GM21381 (cell line): ENCODE measurements at regions not wholly inside any gene's neighbourhood (a gene's known extent, or its start where the extent isn't known, plus 50 kb on each side); places are given as distances from the start of the nearest gene placed in this dataset.

Source experiments
- ATAC-seq: cut with Tn5 transposase; IDR thresholded peaks from one replicate; pipeline ENCODE4 v1.9.1; 2021; ENCODE audit warnings: mild to moderate bottlenecking, moderate library complexity; ENCODE audit not compliant: unreplicated experiment

DNA sequence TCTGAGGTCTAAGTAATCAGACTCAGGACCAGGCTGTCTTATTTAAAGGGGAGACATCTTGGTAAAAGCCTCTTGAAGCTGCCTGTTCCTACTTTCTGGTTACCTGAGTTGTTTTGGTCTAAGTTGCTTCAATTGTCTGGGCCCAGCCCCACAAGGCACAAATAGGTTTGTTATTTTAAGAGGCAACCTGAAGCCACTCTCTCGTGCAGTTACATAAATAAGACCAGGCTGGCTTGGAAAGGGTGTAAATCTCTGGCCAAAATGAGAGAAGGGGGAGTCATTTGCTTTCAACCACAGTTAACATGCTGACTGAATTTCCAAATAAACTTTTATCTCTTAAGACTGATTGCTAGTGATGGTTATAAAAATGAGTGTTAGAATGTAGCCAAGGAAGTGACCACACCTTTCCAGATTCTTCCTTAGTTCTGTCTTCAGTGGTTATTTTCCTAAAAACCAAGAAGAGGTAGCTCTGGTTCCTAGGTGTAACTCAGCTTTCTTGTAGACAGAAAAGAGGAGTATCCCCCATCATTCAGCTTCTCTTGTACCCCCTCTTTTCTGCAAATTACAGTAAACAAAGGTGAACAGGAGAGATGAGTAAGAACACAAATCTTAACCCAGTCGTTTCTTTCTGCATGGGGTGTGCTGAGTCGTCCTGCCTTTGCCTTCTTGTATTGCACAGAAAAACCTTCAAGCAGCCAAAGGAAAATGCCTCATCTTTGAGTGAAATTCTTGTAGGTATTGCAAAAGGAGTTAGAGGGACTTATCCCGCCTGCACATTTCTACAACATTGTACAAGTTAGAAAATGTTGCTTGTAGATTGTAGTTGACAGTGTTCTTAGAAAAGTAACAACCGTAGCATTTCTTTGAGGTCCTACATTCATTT lies 161.5 kb upstream of the NT5C1B start:
- no peak for ATAC-seq

DNA sequence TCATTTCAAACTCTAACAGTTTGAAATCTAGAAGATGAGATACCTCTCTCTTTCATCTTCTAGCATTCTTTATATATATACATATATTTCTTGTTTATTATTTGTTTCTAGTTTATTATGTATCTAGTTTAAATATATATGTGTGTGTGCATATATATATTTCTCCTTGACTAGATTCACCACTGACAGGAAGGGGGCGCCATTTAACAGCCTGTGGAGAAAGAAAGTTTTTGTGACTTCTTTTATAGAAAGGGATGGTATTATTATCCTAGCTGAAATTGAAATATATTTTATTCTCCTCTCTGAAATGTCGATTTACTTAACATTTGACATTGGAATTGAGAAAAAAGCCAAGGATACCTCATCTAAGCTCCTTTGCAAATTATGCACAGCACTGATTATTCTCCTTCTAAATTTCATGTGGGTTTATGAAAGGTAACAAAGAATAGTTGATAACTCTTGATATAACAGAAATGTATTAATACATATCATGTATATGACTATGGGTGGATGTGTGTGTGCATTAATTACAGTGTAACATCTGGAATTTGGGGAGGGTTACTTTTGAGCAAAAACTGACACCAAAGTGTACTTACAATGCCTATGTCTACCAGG lies 160.7 kb upstream of the NT5C1B start:
- ATAC-seq, result no peak

DNA sequence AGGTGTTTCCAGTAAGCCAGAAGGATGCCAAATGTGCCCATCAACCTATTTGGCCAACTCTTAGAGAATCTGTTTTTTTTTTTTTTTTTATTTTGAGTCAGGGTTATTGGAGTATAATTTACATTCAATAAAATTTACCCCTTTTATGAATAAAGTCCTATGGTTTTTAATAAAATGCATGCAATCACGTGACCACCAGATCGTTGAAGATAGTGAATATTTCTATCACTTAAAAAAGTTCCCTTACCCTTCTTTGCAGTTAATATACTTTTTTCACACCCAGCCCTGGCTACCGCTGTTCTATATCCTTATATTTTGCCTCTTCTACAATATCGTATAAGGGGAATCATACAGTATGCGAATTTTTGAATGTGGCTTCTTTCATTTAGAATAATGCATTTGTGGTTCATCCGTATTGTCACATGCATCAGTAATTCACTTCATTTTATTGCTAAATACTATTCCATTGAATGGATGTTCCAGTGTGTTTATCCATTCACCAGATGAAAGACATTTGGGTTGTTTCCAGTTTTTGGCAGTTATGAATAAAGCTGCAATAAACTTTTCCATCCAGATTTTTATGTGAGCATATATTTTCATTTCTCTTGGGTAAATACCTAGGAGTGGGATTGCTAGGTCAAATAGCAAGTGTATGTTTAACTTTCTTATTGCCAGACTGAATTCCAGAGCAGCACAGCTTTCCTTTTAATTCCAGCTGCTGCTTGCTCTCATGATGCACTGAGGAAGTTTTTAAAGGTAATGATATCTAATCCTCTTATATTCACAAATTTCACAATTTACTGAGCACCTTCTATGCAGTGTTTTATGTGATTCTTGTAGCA lies 156.3 kb upstream of the NT5C1B start:
- no peak for ATAC-seq

DNA sequence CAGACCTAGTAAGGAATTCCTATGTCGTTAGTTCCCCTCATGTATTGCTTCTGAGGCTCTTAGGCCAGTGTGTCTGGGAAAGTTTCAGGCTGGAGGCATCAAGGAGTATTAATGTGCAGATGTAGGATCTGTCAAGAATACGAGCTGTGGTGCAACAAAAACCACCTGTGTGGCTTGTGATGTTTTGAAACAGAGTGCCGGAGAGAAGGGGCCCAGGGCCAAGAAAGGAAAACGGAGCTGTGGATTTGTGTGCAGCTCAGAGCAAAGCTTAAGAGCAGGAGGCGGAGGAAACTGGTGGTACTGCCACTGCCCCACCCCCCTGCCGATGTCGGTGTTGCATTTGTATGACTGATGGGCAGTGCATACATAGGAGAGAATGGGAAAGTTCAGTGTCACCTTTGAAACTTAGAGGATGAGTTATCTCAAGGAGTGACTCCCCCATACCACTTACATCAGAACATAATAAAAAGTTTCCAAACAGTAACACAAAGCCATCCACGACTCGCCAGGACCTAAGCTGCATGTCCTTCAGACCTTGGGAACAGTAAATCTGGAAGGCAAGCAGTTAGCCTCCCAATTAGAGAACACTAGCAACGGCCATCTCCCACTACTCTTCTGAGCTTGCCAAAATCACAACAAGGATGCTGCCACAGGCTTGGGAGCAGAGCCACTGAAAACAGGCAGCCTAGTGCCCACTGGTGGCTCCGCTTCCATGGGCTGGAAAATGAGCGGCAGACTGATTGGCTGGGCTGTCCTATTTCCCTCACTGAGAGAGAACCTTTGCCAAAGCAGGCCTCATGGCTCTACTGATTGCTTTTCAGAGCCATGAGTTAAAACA lies 152.7 kb upstream of the NT5C1B start:
- ATAC-seq, result no peak

- ATAC-seq, result no peak
These were observed 151.8 kb upstream of the NT5C1B start for GRCh38 chr2:18741191-18741590.

GRCh38 chr2:18740474-18740881 lies 151.1 kb upstream of the NT5C1B start:
- no peak for ATAC-seq

DNA sequence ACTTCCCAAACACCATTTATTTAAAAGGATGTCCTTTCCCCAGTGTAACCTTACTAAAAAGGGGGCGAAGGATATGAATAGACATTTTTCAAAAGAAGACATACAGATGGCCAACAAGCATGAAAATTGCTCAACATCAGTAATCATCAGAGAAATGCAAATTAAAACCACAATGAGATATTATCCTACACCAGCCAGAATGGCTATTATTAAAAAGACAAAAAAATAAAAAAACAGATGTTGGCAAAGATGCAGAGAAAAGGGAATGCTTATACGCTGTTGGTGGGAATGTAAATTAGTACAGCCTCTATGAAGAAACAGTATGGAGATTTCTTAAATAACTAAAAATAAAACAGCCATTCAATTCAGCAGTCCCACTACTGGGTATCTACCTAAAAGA lies 142.3 kb upstream of the NT5C1B start:
- ATAC-seq, result no peak

GRCh38 chr2:18724371-18725145 lies 135.2 kb upstream of the NT5C1B start:
- ATAC-seq, result no peak

- ATAC-seq, result no peak
These were observed 133.8 kb upstream of the NT5C1B start for GRCh38 chr2:18723219-18723618.

- ATAC-seq, result no peak
These were observed 132.7 kb upstream of the NT5C1B start for GRCh38 chr2:18722101-18722500.

- ATAC-seq, result no peak
These were observed 131.9 kb upstream of the NT5C1B start for GRCh38 chr2:18721038-18721922.

DNA sequence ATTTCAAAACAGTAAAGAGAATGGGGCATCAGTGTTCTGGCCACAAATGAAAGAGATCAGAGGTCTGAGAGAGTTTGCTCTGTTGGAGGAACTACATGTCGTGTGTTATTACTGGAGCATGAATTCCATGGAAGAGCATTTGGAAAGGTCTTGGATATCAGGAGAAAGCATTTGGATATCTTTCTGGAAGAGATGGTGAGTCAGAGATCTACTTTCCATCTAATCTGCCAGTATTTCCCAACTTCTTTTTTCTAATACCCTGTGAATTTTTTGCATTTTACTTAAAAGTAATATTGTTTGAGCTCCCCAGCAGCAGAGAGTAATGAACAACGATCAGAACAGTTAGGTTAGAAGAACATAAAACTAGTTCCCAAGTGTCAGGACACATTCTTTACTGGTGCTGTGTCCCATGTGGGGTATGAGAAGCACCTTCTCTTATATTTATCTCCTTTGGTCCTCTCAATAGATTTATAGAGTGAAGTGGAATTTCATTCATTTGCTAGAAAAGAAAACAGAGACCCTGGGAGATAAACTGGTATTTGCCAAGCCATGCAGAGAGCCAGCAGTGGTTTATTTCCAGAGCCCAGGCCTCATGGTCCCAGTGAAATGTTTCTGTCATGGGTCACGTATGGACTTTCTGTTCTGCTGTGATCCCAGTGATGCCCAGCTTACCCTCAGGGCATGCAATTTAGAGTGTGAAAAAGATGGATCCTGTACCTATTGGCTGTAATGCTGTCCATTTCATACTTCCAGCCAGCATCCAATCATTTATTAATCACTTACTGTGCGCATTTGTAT lies 130.8 kb upstream of the NT5C1B start:
- ATAC-seq, result no peak

- ATAC-seq, result no peak
These were observed 118.9 kb upstream of the NT5C1B start for GRCh38 chr2:18708203-18708715.

DNA sequence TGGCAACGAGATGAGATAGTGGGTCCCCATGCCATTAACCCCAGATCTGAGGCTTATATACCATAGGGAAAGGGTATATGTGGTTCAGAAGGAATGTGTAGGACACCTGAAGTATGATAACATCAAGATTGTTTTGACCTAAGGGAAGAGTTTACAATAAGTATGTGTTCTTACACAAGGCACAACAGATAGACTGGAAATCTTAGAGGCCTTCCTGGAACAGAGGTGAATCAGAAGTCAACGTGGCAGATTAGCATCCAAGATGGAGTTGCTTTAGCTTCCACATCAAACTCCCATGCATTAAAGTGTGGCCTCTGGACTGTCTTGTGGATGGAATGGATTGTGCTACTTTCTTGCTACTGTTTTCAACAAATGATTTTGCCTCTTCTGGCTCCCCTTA lies 116.6 kb upstream of the NT5C1B start:
- no peak for ATAC-seq

DNA sequence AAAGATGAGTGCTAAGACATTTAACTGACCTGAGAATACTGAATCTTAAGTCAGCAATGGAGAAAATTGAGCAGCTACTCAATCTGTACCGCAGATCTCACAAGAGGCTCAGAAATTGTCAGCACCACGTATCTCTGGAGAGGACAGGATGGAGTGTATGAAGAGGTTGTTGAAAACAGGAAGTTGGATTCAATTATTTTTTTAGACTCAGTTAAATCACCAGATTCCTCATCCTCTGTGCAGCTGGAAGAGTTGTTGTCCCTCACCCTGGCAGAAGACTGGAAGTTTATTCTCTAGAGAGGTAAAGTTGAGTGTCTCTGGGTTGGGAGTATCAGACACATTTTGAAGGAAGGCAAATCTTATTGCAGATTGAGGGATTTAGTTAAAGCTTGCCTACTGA lies 114.9 kb upstream of the NT5C1B start:
- ATAC-seq, result no peak

GRCh38 chr2:18703555-18703954 lies 114.2 kb upstream of the NT5C1B start:
- ATAC-seq, result no peak

DNA sequence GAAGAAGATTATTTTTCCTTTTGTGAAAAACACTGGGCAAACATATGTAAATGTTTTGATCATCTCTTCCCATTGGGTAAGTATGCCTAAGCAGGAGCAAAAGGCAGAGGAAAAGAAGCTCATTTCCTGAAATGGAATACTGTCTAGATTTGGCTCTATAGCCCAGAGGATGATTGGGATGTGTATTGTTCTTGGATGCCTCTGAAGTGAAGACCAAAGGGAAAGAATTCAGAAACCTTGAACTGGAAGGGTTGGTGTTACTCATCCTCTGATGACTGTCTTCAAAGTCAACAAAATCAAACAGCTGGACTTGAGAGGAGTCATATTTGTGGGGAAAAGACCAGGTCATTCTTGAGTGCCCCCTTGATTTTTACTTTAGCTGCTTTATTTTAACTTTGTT lies 112.6 kb upstream of the NT5C1B start:
- ATAC-seq, result no peak

DNA sequence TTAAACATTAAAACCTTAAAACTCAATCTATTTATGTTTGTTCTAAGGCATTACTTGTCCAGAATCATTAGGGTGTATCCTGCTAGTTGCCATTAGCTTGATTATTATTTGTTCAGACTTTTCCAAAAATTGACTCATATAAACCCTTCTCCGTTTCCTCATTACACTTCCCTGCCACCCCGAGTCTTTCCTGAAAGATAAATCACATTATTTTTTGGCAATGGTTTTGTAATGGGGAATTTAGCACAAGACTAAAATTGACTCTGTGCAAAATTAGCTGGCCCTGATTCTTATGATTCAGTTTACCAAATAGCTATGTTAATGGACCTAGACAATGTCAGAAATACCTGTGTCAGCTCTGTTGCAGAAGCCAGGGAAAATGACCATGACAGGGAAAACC lies 112.2 kb upstream of the NT5C1B start:
- ATAC-seq, result no peak
